Skeletal muscle tissue (tissue), 3 donors: ENCODE measurements at regions not wholly inside any gene's neighbourhood (a gene's known extent, or its start where the extent isn't known, plus 50 kb on each side); places are given as distances from the start of the nearest gene placed in this dataset.

ENCODE experiments used
- H3K27ac ChIP-seq: one replicate; pipeline ENCODE4 v1.7.0; 2013; ENCODE audit warnings: mild to moderate bottlenecking, low read depth, low read length, inconsistent platforms
- H3K27me3 ChIP-seq, 3 donors: one replicate each; pipeline ENCODE4 v1.7.0; 2013; ENCODE audit warnings: low read length in 3 of 3; ENCODE audit not compliant: control insufficient read depth in 3 of 3, insufficient read depth in 3 of 3
- H3K36me3 ChIP-seq, 3 donors: one replicate each; pipeline ENCODE4 v1.7.0; 2013; ENCODE audit warnings: low read length in 3 of 3; ENCODE audit not compliant: control insufficient read depth in 3 of 3, insufficient read depth in 3 of 3
- H3K4me1 ChIP-seq, 3 donors: one replicate each; pipeline ENCODE4 v1.7.0; 2013; ENCODE audit warnings: low read length in 3 of 3, mild to moderate bottlenecking in 3 of 3; ENCODE audit not compliant: control insufficient read depth in 3 of 3, insufficient read depth in 3 of 3
- H3K4me3 ChIP-seq, 3 donors: one replicate each; pipeline ENCODE4 v1.7.0; 2013; ENCODE audit warnings: low read length in 3 of 3
- H3K9ac ChIP-seq, 3 donors: one replicate each; pipeline ENCODE4 v1.7.0; 2013; ENCODE audit warnings: low read length in 3 of 3, mild to moderate bottlenecking in 3 of 3, moderate library complexity in 2 of 3, low read depth in 1 of 3
- H3K9me3 ChIP-seq, 3 donors: one replicate each; pipeline ENCODE4 v1.7.0; 2013; ENCODE audit warnings: low read length in 3 of 3; ENCODE audit not compliant: control insufficient read depth in 3 of 3
- donor health status: Osteomylitis.

DNA sequence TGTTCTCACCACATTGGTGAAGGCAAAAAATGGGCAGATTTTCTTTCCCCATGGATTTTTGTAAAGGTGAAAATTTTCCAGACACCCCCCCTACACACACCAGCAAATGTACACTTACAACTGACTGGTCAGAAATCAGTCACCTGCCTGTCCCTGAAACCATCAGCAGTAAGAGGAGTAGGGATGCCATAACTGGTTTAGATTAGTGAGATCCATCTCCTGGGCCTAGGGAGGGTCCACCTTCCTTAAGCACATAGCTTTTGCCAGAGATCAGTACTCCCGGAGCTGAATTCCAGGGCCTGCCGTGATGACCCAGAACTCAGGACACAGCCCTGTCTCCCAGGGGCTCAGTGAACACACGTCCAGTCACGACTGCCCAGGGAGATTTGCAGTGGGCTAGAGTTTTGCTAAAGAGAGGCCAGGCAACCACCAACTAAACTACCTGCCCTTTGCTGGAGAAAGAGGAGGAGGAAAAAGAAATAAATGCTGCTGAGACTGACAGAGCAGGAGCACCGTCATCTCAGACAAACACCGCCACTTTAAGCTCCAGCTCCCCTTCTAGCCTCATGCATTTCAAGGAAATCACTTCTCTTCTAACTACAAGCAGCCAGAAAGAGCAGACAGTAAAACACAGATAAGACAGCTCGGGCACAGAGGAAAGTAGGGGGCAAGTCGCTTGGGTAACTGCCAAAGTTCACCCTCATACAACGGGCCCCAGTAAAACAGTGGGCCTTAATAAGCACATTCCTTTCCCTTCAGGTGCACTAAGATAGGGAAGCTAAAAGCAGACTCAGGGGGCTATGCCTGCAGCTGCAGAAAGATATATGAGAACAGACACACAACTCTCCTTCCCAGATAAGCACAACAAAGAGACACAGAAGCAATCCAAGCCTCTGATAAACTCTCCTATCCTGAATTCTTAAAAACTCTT, 82.6 kb upstream of the SPTLC3 start:
- Histone ChIP-seq H3K9me3 (no peaks in the 10 kb centered on the region), H3K27me3 (no peaks in the 10 kb centered on the region), H3K9ac (no peak overlapping the region), H3K27ac (no peak overlapping the region), H3K4me3 (no peak overlapping the region), H3K36me3 (no peaks in the 10 kb centered on the region), H3K4me1 (no peaks in the 10 kb centered on the region)

DNA sequence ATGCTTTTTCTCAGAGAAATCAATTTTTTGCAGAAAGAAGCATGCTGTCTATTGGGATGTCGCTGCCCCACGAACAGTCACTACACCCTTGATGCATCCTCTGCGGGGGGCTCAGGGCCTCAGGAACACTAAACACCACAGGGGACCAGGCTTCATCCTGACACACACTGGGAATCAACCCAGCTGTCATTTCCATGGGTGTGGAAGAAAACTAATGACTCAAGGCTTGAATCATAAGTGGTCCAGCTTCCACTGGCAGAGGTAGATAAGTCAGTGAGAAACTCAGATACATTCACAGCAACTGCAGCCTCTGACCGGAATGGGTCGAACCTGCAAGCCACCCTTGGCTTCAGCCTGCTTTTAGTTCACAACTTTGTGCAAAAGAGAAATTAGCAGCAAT, 81.3 kb upstream of the SPTLC3 start:
- Histone ChIP-seq H3K4me3 (no peak overlapping the region), H3K27me3 (no peaks in the 10 kb centered on the region), H3K36me3 (no peaks in the 10 kb centered on the region), H3K9me3 (no peaks in the 10 kb centered on the region), H3K4me1 (no peaks in the 10 kb centered on the region), H3K27ac (no peak overlapping the region), H3K9ac (no peak overlapping the region)

DNA sequence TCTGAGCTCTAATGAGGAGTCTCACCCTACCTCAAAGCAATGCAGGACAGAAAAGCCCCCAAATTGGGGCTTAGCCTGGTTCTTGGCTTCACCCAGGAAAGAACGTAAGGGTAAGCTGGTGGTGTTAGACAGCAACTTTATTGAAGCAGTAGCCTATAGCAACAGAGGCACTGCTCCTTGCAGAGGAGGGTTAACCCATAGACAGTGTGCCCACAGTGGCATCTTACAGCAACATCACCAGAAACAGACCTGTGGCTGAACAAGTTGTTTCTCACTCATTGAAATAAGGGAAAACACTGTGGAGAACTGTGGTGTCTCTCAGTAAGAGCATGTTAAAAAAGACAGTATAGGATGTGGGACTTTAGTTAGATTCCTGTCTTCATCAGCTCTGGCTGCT, 80.4 kb upstream of the SPTLC3 start:
- Histone ChIP-seq H3K4me3 (no peak overlapping the region), H3K27ac (no peak overlapping the region), H3K9me3 (no peaks in the 10 kb centered on the region), H3K9ac (no peak overlapping the region), H3K4me1 (no peaks in the 10 kb centered on the region), H3K36me3 (no peaks in the 10 kb centered on the region), H3K27me3 (no peaks in the 10 kb centered on the region)

DNA sequence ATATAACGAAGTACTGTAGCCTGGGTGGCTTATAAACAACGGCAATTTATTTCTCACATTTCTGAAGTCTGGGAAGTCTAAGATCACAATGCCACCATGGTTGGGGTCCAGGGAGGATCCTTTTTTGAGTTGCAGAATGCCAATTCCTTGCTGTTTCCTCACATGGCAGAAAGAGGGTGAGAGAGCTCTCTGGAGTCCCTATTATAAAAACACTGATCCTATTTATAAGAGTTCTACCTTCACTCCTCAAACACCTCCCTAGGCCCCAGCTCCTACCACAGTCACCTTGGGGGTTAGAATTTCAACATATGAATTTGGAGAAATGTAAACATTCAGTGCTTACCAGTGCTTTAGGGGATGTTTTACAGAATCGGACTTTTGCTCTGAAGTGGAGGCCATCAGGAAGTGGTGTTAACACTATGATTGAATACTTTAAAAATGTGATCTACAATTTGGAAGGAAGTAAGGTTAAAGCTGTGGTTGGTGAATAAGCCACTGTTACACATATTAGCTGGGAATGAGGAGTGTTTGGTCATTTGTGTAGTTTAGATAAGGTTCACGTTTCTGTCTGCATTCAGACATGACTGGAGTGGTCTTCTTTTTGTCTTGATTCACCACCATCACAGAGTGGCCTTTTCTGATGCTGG, 79.9 kb upstream of the SPTLC3 start:
- Histone ChIP-seq H3K27me3 (no peaks in the 10 kb centered on the region), H3K36me3 (no peaks in the 10 kb centered on the region), H3K9ac (no peak overlapping the region), H3K4me3 (no peak overlapping the region), H3K4me1 (no peaks in the 10 kb centered on the region), H3K9me3 (no peaks in the 10 kb centered on the region), H3K27ac (no peak overlapping the region)

DNA sequence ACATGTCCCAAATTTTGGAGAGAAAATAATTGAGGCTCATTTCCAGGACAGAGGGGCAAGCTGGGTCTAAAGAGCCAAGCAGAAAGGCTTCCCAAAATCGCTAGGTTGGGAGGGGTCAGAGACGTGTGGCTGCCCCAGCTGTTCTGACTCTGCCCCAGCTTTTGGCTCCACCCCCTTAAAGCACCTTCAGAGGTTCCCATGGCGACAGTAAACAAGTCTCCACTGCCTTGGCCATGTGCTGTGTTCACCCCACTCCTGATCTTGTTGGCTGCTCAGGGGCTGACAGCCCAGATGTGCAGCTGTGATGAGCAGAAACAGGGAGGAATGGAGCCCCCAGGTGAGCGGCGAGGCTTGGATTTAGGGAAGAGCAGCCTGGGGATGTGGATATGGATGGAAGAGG, 72.8 kb upstream of the SPTLC3 start:
- H3K36me3 ChIP-seq: no peaks in the 10 kb centered on the region

DNA sequence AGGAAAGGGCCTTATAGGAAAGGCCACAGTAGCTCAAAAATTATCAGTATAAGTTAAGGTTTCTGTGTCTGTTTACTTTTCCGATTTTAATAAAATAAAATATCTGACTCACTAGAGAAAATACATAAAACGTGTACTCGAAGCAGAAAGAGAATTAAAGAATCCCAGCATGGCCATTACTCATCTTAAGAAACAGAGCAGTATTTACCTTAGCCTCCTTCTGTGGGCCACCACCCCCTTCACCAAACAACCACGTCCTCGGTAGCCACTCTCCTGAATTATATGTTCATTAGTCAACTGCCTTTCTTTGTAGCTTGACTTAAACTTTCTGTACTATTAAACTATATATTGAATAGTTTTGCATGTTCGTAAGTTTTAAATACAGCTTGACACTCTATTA, 72.2 kb upstream of the SPTLC3 start:
- Histone ChIP-seq H3K36me3 (no peaks in the 10 kb centered on the region), H3K9ac (no peak overlapping the region), H3K4me1 (no peaks in the 10 kb centered on the region), H3K4me3 (no peak overlapping the region), H3K27ac (no peak overlapping the region), H3K9me3 (no peaks in the 10 kb centered on the region), H3K27me3 (no peaks in the 10 kb centered on the region)

More for the DNA sequence above, 72.8 kb upstream of the SPTLC3 start:
- Histone ChIP-seq H3K9ac (no peak overlapping the region), H3K9me3 (no peaks in the 10 kb centered on the region), H3K4me1 (no peaks in the 10 kb centered on the region), H3K27ac (no peak overlapping the region), H3K27me3 (no peaks in the 10 kb centered on the region), H3K4me3 (no peak overlapping the region)

DNA sequence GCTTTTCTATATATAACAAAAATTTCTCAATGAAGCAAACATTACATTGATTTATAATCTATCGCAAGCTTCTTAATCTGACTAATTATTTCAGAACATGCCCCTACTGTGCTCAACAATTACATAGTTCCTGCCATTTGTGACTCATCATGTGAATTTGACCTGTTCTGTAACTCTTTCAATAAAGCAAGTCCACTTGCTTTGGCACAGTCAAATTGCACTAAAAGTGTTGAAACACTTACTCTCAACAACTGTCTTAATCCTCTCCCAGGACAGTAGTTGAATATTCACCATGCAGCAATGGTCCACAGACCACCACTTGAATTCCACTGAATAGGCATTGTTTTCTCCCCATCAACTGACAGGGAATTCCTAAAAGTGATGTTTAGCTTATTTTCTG, 67.7 kb upstream of the SPTLC3 start:
- H3K9ac ChIP-seq: no peak overlapping the region
- H3K9me3 ChIP-seq: no peaks in the 10 kb centered on the region
- no peaks in the 10 kb centered on the region for H3K36me3 ChIP-seq
- H3K27me3 ChIP-seq: no peaks in the 10 kb centered on the region
- no peak overlapping the region for H3K27ac ChIP-seq
- no peak overlapping the region for H3K4me3 ChIP-seq
- no peaks in the 10 kb centered on the region for H3K4me1 ChIP-seq

DNA sequence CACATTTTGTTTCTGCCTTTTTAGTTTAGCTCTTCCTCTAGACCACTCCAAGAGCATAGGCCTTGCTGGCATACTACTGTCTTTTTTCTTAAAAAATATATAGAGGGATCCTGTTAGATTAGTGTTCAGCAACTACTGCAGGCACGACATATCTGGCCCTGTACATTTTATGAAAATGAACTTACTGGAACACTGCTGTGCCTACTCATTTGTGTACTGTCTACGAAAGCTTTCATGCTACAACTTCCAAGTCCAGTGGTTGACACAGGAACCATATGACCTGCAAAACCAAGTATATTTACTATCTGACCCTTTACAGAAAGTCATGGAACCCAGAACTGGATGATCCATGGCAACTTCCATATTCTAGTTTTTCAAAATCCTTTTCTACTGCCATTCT, 66.6 kb upstream of the SPTLC3 start:
- Histone ChIP-seq H3K36me3 (no peaks in the 10 kb centered on the region), H3K9ac (no peak overlapping the region), H3K9me3 (no peaks in the 10 kb centered on the region), H3K4me3 (no peak overlapping the region), H3K27ac (no peak overlapping the region), H3K27me3 (no peaks in the 10 kb centered on the region), H3K4me1 (no peaks in the 10 kb centered on the region)

DNA sequence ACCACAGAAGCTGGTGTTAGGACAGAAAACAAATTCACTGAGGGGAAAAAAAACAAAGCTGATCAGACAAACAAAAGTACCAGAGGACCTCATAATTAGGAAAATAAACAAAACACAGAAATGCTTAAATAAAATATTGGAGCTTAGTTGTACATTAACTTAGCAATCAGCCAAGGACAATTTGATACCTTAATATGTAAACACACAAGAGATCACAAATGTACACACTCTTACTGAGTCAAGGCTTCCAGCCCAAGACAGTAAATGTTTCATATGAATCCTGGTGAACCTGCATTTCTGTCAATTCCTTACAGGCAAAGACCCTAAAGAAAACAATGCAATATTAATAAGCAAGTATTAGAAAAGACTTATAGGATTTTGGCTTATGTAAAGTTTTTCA, 62.0 kb upstream of the SPTLC3 start:
- H3K9ac ChIP-seq: no peak overlapping the region
- H3K27me3 ChIP-seq: no peaks in the 10 kb centered on the region
- H3K9me3 ChIP-seq: no peaks in the 10 kb centered on the region
- no peak overlapping the region for H3K4me3 ChIP-seq
- H3K36me3 ChIP-seq: no peaks in the 10 kb centered on the region
- no peaks in the 10 kb centered on the region for H3K4me1 ChIP-seq
- no peak overlapping the region for H3K27ac ChIP-seq

DNA sequence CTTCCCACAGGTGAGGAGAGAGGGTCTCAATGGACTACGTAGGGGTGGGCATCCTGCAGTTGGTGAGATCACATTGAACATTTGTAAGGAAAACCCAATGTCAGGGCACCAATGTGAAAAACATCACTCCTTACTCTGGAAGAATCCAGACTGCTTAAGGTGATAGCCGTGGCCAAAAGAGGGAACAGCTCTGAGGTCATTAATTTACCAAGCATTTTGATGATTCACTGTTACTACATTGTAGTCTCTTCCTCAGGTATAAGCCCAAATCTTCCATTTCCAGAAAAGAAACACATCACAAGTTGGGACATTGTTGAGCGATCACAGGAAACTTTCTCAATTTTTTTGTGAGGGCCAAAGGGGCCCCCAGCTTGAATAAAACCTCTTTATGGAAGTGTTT, 61.1 kb upstream of the SPTLC3 start:
- H3K4me3 ChIP-seq: no peak overlapping the region
- no peaks in the 10 kb centered on the region for H3K4me1 ChIP-seq
- H3K27ac ChIP-seq: no peak overlapping the region
- H3K36me3 ChIP-seq: no peaks in the 10 kb centered on the region
- H3K27me3 ChIP-seq: no peaks in the 10 kb centered on the region
- H3K9ac ChIP-seq: no peak overlapping the region
- no peaks in the 10 kb centered on the region for H3K9me3 ChIP-seq
